Activated CD4-positive, alpha-beta T cell treated with anti-CD3 and anti-CD28 coated beads, Interleukin-2, amount 50 U/mL, for 24 hours (primary cell): ENCODE measurements at regions not wholly inside any gene's neighbourhood (a gene's known extent, or its start where the extent isn't known, plus 50 kb on each side); places are given as distances from the start of the nearest gene placed in this dataset.
"Not testable (repeated sequence)": the region's sequence is repeated elsewhere in the genome, so short reads cannot be mapped to it uniquely, and the experiment has no call there.

Experiments
- DNase-seq, 2 donors: peaks; one replicate each; pipeline ENCODE4 v3.0.0-alpha.2; 2020; ENCODE audit warnings: low read depth in 1 of 2, low spot score in 1 of 2

GRCh38 chr5:125484742-125485641, 738.6 kb upstream of the ZNF608 start:
- DNase-seq: no peak

GRCh38 chr5:125485771-125486170, 739.3 kb upstream of the ZNF608 start:
- no peak for DNase-seq

GRCh38 chr5:125486634-125487033, 740.2 kb upstream of the ZNF608 start:
- DNase-seq: no peak

- DNase-seq: no peak
These were observed 740.8 kb upstream of the ZNF608 start for GRCh38 chr5:125487231-125487630.

GRCh38 chr5:125487652-125488051, 741.2 kb upstream of the ZNF608 start:
- DNase-seq: not testable (repeated sequence)

- DNase-seq: no peak
These were observed 742.7 kb upstream of the ZNF608 start for GRCh38 chr5:125489146-125489545.

- DNase-seq: no peak
These were observed 745.6 kb upstream of the ZNF608 start for GRCh38 chr5:125491986-125492492.

- no peak for DNase-seq
These were observed 746.5 kb upstream of the ZNF608 start for GRCh38 chr5:125492977-125493376.

- DNase-seq: no peak
These were observed 750.0 kb upstream of the ZNF608 start for GRCh38 chr5:125496393-125496792.

GRCh38 chr5:125497651-125498050, 751.2 kb upstream of the ZNF608 start:
- DNase-seq: no peak

- no peak for DNase-seq
These were observed 753.3 kb upstream of the ZNF608 start for GRCh38 chr5:125499636-125500332.

- no peak for DNase-seq
These were observed 755.0 kb upstream of the ZNF608 start for GRCh38 chr5:125501396-125501795.

GRCh38 chr5:125503946-125504345, 757.5 kb upstream of the ZNF608 start:
- no peak for DNase-seq

GRCh38 chr5:125505115-125505514, 758.7 kb upstream of the ZNF608 start:
- DNase-seq: no peak

GRCh38 chr5:125506124-125506523, 759.7 kb upstream of the ZNF608 start:
- DNase-seq: no peak

- DNase-seq: no peak
These were observed 761.8 kb upstream of the ZNF608 start for GRCh38 chr5:125508225-125508624.

GRCh38 chr5:125510651-125511050, 764.2 kb upstream of the ZNF608 start:
- no peak for DNase-seq

GRCh38 chr5:125517973-125518550, 771.6 kb upstream of the ZNF608 start:
- DNase-seq: no peak

GRCh38 chr5:125521289-125521688, 774.9 kb upstream of the ZNF608 start:
- no peak for DNase-seq

- DNase-seq: no peak
These were observed 778.9 kb upstream of the ZNF608 start for GRCh38 chr5:125525356-125525755.

- DNase-seq: no peak
These were observed 780.5 kb upstream of the ZNF608 start for GRCh38 chr5:125526966-125527365.

- DNase-seq: no peak
These were observed 782.4 kb upstream of the ZNF608 start for GRCh38 chr5:125528881-125529280.
